ACC112 (cell line): ENCODE measurements at regions not wholly inside any gene's neighbourhood (a gene's known extent, or its start where the extent isn't known, plus 50 kb on each side); places are given as distances from the start of the nearest gene placed in this dataset.

ENCODE experiments used
- H2AFZ ChIP-seq: fragments of 200-600 bp; sonication (generic); one replicate; pipeline ENCODE4 v1.6.0; 2017; ENCODE audit warnings: antibody characterized with exemption, low read length; ENCODE audit not compliant: unreplicated experiment
- H3K27ac ChIP-seq: fragments of 200-600 bp; sonication (generic); 2 replicates; pipeline ENCODE4 v1.5.1; 2014; ENCODE audit warnings: low read depth, mild to moderate bottlenecking, antibody characterized with exemption, low read length, moderate library complexity
- H3K27me3 ChIP-seq: fragments of 200-600 bp; sonication (generic); 2 replicates; pipeline ENCODE4 v1.6.1; 2014; ENCODE audit warnings: mild to moderate bottlenecking, antibody characterized with exemption, low read length, moderate library complexity, mixed read lengths; ENCODE audit not compliant: insufficient read depth
- H3K36me3 ChIP-seq: fragments of 200-600 bp; sonication (generic); 2 replicates; pipeline ENCODE4 v1.6.1; 2016; ENCODE audit warnings: mild to moderate bottlenecking, antibody characterized with exemption, low read length, moderate library complexity, mixed read lengths; ENCODE audit not compliant: insufficient read depth
- H3K4me1 ChIP-seq: fragments of 200-600 bp; sonication (generic); one replicate; pipeline ENCODE4 v1.6.1; 2016; ENCODE audit warnings: low read length, mixed read lengths; ENCODE audit not compliant: insufficient read depth, unreplicated experiment, control insufficient read depth
- H3K4me3 ChIP-seq: fragments of 200-600 bp; sonication (generic); 2 replicates; pipeline ENCODE4 v1.5.1; 2014; ENCODE audit warnings: mild to moderate bottlenecking, low read depth, low read length
- H3K79me2 ChIP-seq: fragments of 200-600 bp; sonication (generic); one replicate; pipeline ENCODE4 v1.6.0; 2016; ENCODE audit warnings: low read length; ENCODE audit not compliant: control insufficient read depth, unreplicated experiment, insufficient read depth

- H3K36me3 ChIP-seq: no peaks in the 10 kb centered on the region
- H3K79me2 ChIP-seq: no peaks in the 10 kb centered on the region
- no peaks in the 10 kb centered on the region for H3K4me1 ChIP-seq
- no peak overlapping the region for H3K4me3 ChIP-seq
- H3K27ac ChIP-seq: no peak overlapping the region
- no peak overlapping the region for H2AFZ ChIP-seq
- H3K27me3 ChIP-seq: no peaks in the 10 kb centered on the region
Observed at GRCh38 chrX:36436361-36436760, 516.8 kb downstream of the CFAP47 start.

DNA sequence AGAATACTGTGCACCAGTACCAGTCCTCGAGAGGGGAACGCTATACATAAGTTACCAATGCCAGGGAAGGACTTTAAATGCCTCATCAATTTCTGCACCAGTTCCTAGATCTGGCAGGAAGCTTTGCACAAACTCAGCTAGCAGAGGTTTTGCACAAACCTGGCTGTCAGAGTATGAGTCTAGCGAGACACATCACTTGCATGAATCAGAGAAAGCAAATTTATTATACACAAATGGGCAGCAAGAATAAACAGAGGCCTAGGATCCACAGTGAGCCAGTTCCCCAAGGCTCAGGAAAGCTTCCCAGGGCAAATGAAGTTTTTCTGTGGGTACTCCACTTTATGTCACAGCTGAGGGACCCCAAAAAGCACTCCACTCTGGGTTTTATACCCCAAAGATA lies 523.5 kb downstream of the CFAP47 start:
- H3K27me3 ChIP-seq: no peaks in the 10 kb centered on the region
- H3K27ac ChIP-seq: no peak overlapping the region
- no peaks in the 10 kb centered on the region for H3K79me2 ChIP-seq
- no peaks in the 10 kb centered on the region for H3K4me1 ChIP-seq
- H3K4me3 ChIP-seq: no peak overlapping the region
- H2AFZ ChIP-seq: no peak overlapping the region
- H3K36me3 ChIP-seq: no peaks in the 10 kb centered on the region

GRCh38 chrX:36445566-36445965 lies 526.0 kb downstream of the CFAP47 start:
- Histone ChIP-seq H3K79me2 (no peaks in the 10 kb centered on the region), H3K27ac (no peak overlapping the region), H3K27me3 (no peaks in the 10 kb centered on the region), H3K4me1 (no peaks in the 10 kb centered on the region), H3K36me3 (no peaks in the 10 kb centered on the region), H2AFZ (no peak overlapping the region), H3K4me3 (no peak overlapping the region)

GRCh38 chrX:36462142-36462541 lies 542.6 kb downstream of the CFAP47 start:
- no peak overlapping the region for H3K4me3 ChIP-seq
- no peak overlapping the region for H3K27ac ChIP-seq
- H3K36me3 ChIP-seq: no peaks in the 10 kb centered on the region
- H2AFZ ChIP-seq: no peak overlapping the region
- H3K27me3 ChIP-seq: no peaks in the 10 kb centered on the region
- no peaks in the 10 kb centered on the region for H3K4me1 ChIP-seq
- H3K79me2 ChIP-seq: no peaks in the 10 kb centered on the region

DNA sequence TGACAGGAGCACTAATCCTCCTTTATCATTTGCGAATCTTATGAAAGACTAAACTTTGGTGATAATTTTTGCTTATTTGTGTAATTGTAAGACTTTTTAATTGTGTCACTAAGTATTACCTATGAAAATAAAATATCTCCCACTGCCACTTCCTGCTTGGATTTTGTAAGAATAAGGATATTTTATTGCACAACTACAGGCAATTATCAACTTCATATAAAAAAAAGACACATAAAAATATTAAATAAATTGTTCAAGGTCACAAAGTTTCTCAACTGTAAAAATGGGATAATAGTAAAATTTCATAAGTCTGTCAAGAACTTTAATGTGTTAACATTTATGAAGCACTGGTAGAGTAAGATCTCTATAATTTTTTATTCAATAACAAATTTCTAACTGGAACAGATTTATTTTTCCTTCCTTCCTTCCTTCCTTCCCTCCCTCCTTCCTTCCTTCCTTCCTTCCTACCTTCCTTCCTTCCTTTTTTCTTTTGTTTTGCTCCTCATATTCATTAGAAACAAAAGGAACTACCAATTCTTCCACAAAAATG lies 527.6 kb upstream of the FAM47C start:
- H3K36me3 ChIP-seq: no peaks in the 10 kb centered on the region
- no peak overlapping the region for H3K27ac ChIP-seq
- no peaks in the 10 kb centered on the region for H3K27me3 ChIP-seq
- no peaks in the 10 kb centered on the region for H3K4me1 ChIP-seq
- H2AFZ ChIP-seq: no peak overlapping the region
- H3K79me2 ChIP-seq: no peaks in the 10 kb centered on the region
- H3K4me3 ChIP-seq: no peak overlapping the region

DNA sequence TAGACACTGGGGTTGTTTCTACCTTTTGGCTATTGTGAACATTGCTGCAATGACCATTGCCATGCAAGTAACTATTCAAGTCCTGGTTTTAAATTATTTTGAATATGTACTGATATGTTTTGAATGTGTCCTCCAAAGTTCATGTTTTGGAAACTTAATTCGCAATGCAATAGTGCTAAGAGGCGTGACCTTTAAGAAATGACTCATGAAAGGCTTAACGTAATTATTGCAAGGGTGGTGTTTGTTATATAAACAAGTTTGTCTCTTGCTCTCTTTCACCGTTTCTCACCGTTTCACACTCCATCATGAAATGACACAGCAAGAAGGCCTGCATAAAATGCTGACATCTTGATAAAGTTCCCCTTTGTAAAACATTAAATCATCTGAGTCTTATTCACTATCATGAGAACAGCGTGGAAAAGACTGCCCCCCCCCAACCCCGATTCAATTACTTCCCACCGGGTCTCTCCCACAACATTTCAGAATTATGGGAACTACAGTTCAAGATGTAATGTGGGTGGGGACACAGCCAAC lies 506.9 kb upstream of the FAM47C start:
- H3K27ac ChIP-seq: no peak overlapping the region
- no peak overlapping the region for H3K4me3 ChIP-seq
- no peaks in the 10 kb centered on the region for H3K79me2 ChIP-seq
- no peaks in the 10 kb centered on the region for H3K4me1 ChIP-seq
- H2AFZ ChIP-seq: no peak overlapping the region
- no peaks in the 10 kb centered on the region for H3K27me3 ChIP-seq
- H3K36me3 ChIP-seq: no peaks in the 10 kb centered on the region

DNA sequence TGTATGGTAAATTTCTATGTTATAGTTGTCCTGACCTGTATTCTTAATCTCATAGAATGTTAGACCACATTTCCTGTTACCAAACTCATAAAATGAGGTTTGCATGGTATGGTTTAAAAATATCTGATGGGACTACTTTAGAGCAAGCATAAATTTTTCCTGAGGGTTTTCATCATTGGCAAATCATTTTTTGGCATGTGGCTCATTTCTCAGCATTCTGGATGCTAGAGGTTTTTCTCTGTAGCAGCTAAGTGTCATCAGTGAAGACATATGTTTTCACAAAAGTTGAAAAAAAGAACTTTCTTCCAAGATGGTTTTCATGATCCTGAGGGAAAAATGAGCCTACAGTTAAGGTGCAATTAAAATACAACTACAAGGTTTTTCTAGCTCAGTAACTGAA lies 503.5 kb upstream of the FAM47C start:
- H3K79me2 ChIP-seq: no peaks in the 10 kb centered on the region
- no peaks in the 10 kb centered on the region for H3K27me3 ChIP-seq
- no peaks in the 10 kb centered on the region for H3K36me3 ChIP-seq
- H3K27ac ChIP-seq: no peak overlapping the region
- H2AFZ ChIP-seq: no peak overlapping the region
- H3K4me3 ChIP-seq: no peak overlapping the region
- no peaks in the 10 kb centered on the region for H3K4me1 ChIP-seq

DNA sequence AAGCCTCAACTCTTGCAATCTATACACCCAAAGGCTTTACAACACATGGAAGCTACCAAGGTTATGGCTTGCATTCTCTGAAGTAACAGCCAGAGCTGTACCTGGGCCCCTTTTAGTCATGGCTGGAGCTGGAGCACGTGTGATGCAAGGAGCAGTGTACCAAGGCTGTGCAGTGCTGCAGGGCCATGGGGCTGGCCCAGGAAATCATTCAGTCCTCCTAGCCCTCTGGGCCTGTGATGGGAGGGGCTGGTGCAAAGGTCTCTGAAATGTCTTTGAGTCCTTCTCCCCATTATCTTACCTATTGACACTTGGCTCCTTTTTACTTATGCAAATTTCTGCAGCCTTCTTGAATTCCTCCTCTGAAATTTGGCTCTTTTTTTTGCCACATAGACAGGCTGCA lies 500.1 kb upstream of the FAM47C start:
- Histone ChIP-seq H3K79me2 (no peaks in the 10 kb centered on the region), H3K36me3 (no peaks in the 10 kb centered on the region), H2AFZ (no peak overlapping the region), H3K4me3 (no peak overlapping the region), H3K4me1 (no peaks in the 10 kb centered on the region), H3K27me3 (no peaks in the 10 kb centered on the region), H3K27ac (no peak overlapping the region)

DNA sequence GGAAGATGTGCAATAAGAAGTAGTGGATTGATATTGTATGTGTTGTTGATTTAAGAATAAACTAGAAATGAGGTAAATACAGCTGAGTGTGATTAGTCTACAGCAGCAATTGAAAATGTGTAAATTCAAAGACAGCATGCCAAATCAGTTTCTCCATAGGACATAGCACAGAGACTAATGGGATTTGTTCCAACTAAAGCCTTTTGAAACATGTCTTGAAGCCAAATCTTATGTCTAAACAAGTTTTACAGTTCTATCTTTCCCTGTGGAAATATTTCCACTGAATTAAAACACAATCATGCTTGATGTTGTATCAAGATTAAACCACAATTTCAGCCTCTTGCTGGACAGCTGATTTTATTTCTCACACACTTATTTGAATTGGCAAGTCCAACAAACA lies 497.4 kb upstream of the FAM47C start:
- Histone ChIP-seq H2AFZ (no peak overlapping the region), H3K4me3 (no peak overlapping the region), H3K27ac (no peak overlapping the region), H3K27me3 (no peaks in the 10 kb centered on the region), H3K79me2 (no peaks in the 10 kb centered on the region), H3K36me3 (no peaks in the 10 kb centered on the region), H3K4me1 (no peaks in the 10 kb centered on the region)

GRCh38 chrX:36528661-36529060 lies 479.5 kb upstream of the FAM47C start:
- Histone ChIP-seq H3K4me1 (no peaks in the 10 kb centered on the region), H3K27me3 (no peaks in the 10 kb centered on the region), H3K36me3 (no peaks in the 10 kb centered on the region), H3K79me2 (no peaks in the 10 kb centered on the region), H3K27ac (no peak overlapping the region), H3K4me3 (no peak overlapping the region), H2AFZ (no peak overlapping the region)

DNA sequence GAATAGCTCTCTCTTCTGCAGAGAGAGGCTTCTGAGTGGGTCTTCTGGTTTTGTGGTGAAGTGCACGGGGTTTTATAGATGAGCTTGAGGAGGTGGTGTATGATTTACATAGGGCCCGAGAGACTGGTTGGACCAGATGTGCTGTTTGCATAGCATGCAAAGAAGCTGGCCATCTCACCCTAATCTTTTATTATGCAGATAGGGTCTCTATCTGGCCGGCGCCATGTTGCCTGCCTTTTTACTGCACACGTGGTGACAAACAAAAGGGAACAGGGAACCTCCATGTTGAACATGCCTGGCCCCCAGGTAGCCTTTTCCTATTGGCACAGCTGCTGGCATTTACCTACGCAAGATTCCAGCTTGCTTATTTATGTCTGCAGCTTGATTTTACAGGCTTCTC lies 473.3 kb upstream of the FAM47C start:
- H3K79me2 ChIP-seq: no peaks in the 10 kb centered on the region
- no peaks in the 10 kb centered on the region for H3K27me3 ChIP-seq
- no peak overlapping the region for H2AFZ ChIP-seq
- no peaks in the 10 kb centered on the region for H3K36me3 ChIP-seq
- no peaks in the 10 kb centered on the region for H3K4me1 ChIP-seq
- H3K4me3 ChIP-seq: no peak overlapping the region
- H3K27ac ChIP-seq: no peak overlapping the region
